ENCODE measurements at regions not wholly inside any gene's neighbourhood (a gene's known extent, or its start where the extent isn't known, plus 50 kb on each side); places are given as distances from the start of the nearest gene placed in this dataset.

DNA sequence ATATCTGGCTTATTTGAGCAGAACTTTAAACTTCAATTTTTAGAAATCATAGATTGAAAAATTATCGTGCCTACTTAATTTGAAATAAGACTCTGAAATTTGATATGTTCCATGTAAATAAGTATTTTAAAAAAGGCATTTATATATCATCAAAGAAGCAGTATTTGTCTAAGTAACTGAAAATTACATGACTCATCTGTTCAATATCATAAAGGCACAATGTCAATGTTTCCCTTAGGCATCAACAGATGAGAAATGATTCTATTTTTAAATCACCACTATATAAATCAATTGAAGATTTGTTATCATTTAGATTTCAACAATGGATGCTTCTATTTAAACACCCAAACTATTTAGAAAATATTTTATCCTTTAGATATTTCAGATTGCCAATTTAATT, 142.9 kb upstream of the POU5F2 start:
- H3K79me1 ChIP-seq (ENCODE audit: insufficient read depth, low read depth, low read length, poor library complexity, severe bottlenecking): no peaks in the 10 kb centered on the region
- no peak overlapping the region for H4K5ac ChIP-seq (ENCODE audit: insufficient read length, low read depth, low read length)
- no peaks in the 10 kb centered on the region for H3K4me1 ChIP-seq (ENCODE audit: insufficient read depth, low read length)
- no peak overlapping the region for H3T11ph ChIP-seq (ENCODE audit: low read length)
- H3K4ac ChIP-seq (ENCODE audit: low read depth, low read length): no peak overlapping the region
- no peak for DNase-seq
- TF ChIP-seq, protein P1, sequence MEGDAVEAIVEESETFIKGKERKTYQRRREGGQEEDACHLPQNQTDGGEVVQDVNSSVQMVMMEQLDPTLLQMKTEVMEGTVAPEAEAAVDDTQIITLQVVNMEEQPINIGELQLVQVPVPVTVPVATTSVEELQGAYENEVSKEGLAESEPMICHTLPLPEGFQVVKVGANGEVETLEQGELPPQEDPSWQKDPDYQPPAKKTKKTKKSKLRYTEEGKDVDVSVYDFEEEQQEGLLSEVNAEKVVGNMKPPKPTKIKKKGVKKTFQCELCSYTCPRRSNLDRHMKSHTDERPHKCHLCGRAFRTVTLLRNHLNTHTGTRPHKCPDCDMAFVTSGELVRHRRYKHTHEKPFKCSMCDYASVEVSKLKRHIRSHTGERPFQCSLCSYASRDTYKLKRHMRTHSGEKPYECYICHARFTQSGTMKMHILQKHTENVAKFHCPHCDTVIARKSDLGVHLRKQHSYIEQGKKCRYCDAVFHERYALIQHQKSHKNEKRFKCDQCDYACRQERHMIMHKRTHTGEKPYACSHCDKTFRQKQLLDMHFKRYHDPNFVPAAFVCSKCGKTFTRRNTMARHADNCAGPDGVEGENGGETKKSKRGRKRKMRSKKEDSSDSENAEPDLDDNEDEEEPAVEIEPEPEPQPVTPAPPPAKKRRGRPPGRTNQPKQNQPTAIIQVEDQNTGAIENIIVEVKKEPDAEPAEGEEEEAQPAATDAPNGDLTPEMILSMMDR (conservative IDR thresholded peaks at IDR 0.05): no peak
- H4K8ac ChIP-seq (replicated peaks; ENCODE audit: insufficient read length, low read depth, low read length): no peak overlapping the region
- H2AFZ ChIP-seq (ENCODE audit: low read length): no peak overlapping the region
- no peaks in the 10 kb centered on the region for H4K20me1 ChIP-seq (ENCODE audit: control insufficient read depth, insufficient read depth, insufficient read length)
- no peak overlapping the region for H4K91ac ChIP-seq (ENCODE audit: insufficient read length, low read depth, low read length)
- Mint-ChIP-seq H3K4me3 (no peak overlapping the region), H3K4me1 (no peaks in the 10 kb centered on the region), H3K27ac (no peak overlapping the region), H3K36me3 (ENCODE audit: insufficient read depth in 1 of 3, low read depth in 3 of 3) (no peaks in the 10 kb centered on the region), H3K9me3 (no peaks in the 10 kb centered on the region), H3K27me3 (ENCODE audit: low read depth) (no peaks in the 10 kb centered on the region)
- no peak overlapping the region for H2BK20ac ChIP-seq (ENCODE audit: low read depth, low read length, poor library complexity, severe bottlenecking)
- no peaks in the 10 kb centered on the region for H3K9me3 ChIP-seq (ENCODE audit: control insufficient read depth, low read depth, low read length)
- WGBS (ENCODE audit: extremely low coverage, insufficient read length, low lambda C conversion rate): no CpG with 5 or more reads among the region's 1 CpG
- H3K27ac ChIP-seq (ENCODE audit: insufficient read length, low read depth, low read length): no peak overlapping the region
- no peak overlapping the region for H2AK5ac ChIP-seq (ENCODE audit: insufficient read length, low read length)
- H3K27me3 ChIP-seq (ENCODE audit: insufficient read depth, low read length): no peaks in the 10 kb centered on the region
- no peak overlapping the region for H2BK5ac ChIP-seq (ENCODE audit: insufficient read length, low read length)
- H3K18ac ChIP-seq (ENCODE audit: insufficient read length, low read depth, low read length): no peak overlapping the region
- no peaks in the 10 kb centered on the region for H3K79me2 ChIP-seq (ENCODE audit: insufficient read depth, low read length)
- no peak overlapping the region for H3K56ac ChIP-seq (ENCODE audit: insufficient read length, low read depth, low read length)
- H3K23me2 ChIP-seq (ENCODE audit: insufficient read length, low read depth, low read length, poor library complexity, severe bottlenecking): no peaks in the 10 kb centered on the region
- H3K4me2 ChIP-seq (ENCODE audit: insufficient read depth, insufficient read length, low read length): no peak overlapping the region
- no peak overlapping the region for H2BK120ac ChIP-seq (ENCODE audit: low read depth, low read length, poor library complexity, severe bottlenecking)
- H3K9ac ChIP-seq (ENCODE audit: extremely low read depth, insufficient read length, low read length): no peak overlapping the region
- no peak overlapping the region for H2BK15ac ChIP-seq (ENCODE audit: low read depth, low read length)
- H3K14ac ChIP-seq (ENCODE audit: insufficient read depth, low read length): no peak overlapping the region
- H3K23ac ChIP-seq (ENCODE audit: insufficient read length, low read depth, low read length): no peak overlapping the region
- H2BK12ac ChIP-seq (ENCODE audit: insufficient read length, low read depth, low read length): no peak overlapping the region

Measured in H9 (cell line).